Adrenal gland (tissue), 9 donors: ENCODE measurements at regions not wholly inside any gene's neighbourhood (a gene's known extent, or its start where the extent isn't known, plus 50 kb on each side); places are given as distances from the start of the nearest gene placed in this dataset.

Experiments used
- DNase-seq, 7 donors: peaks; one replicate each; pipeline ENCODE4 v3.0.0-alpha.2; 2019 to 2020
- H3K27ac ChIP-seq, 5 donors: fragments of 200-600 bp; sonication (generic) in 4 of 5; 1 replicate in 3 of 5; 2 replicates in 2 of 5; pipeline versions ENCODE4 v1.5.1 to v1.8.0; 2016 to 2020; ENCODE audit warnings: mild to moderate bottlenecking in 1 of 5
- H3K27me3 ChIP-seq: fragments of 200-600 bp; 2 replicates; pipeline ENCODE4 v1.8.0; 2021
- H3K36me3 ChIP-seq, 2 donors: fragments of 200-600 bp; replicated peaks in 1 of 2; 1 replicate in 1 of 2; 2 replicates in 1 of 2; pipeline versions ENCODE4 v1.5.1 to v1.8.0; 2018 to 2022
- H3K4me1 ChIP-seq, 2 donors: fragments of 200-600 bp; replicated peaks in 1 of 2; 1 replicate in 1 of 2; 2 replicates in 1 of 2; pipeline versions ENCODE4 v1.5.1 to v1.8.0; 2018 to 2021
- H3K4me3 ChIP-seq, 4 donors: fragments of 200-600 bp; sonication (generic) in 3 of 4; one replicate each; pipeline ENCODE4 v1.5.1; 2016 to 2018
- H3K9me3 ChIP-seq, 3 donors: fragments of 200-600 bp; sonication (generic) in 1 of 3; replicated peaks in 1 of 3; 1 replicate in 2 of 3; 2 replicates in 1 of 3; pipeline versions ENCODE4 v1.5.1 to v1.8.0; 2016 to 2021
- CTCF ChIP-seq, 6 experiments: fragments of 450-650 bp in 4 of 6; fragments of 200-600 bp in 2 of 6; sonication (generic) in 1 of 6; IDR thresholded peaks; 1 replicate in 5 of 6; 2 replicates in 1 of 6; pipeline versions ENCODE4 v1.5.1 to v1.8.0; 2016 to 2021; ENCODE audit warnings: antibody characterized with exemption in 6 of 6, mild to moderate bottlenecking in 2 of 6, moderate library complexity in 1 of 6
- POLR2A ChIP-seq, 2 donors: fragments of 450-650 bp; IDR thresholded peaks; one replicate each; pipeline ENCODE4 v1.6.1; 2017; ENCODE audit warnings: antibody characterized with exemption in 2 of 2, mild to moderate bottlenecking in 2 of 2, moderate library complexity in 1 of 2
- WGBS, 4 donors: extraction: QIAGEN DNeasy Blood & Tissue Kit in 2 of 4; methylation state at CpG; one replicate each; pipeline versions ENCODE4 v1.1.5 to v1.1.7; 2013 to 2017; 5-methylcytosine and 5-hydroxymethylcytosine counted together
- intact Hi-C, 2 donors: fragments of 100-400 bp; cut with DNase I; formaldehyde crosslinking; loops; one replicate each; pipeline versions ENCODE4 v1.14.1 to v1.15.0; 2022 to 2023
- donor health status: healthy with polysubstance abuse.
- donor health status: Bipolar disorder and iron deficiency.
- donor health status: DM: yes; HTN: yes; CAD: no.
- donor health status: DM: no; HTN: no; CAD: no.
- donor health status: DM: no; HTN: no; CAD: no.

GRCh38 chr5:128703322-128703721 is 165.3 kb upstream of the FBN2 start:
- intact Hi-C loops, result loop anchor here in 1 of 2 donors (10.0 kb wide), 1 partner anchor 59 kb away; no protein-coding TSS in a partner anchor
- WGBS, 4 donors, result 80 to 100% (median 88%) methylated on average over 1 of the region's 1 CpG
- no peak for TF ChIP-seq CTCF (IDR thresholded peaks at IDR 0.05)
- no peak for TF ChIP-seq POLR2A (IDR thresholded peaks at IDR 0.05)

GRCh38 chr5:128706269-128706668 is 168.2 kb upstream of the FBN2 start:
- H3K9me3 ChIP-seq, result no peaks in the 10 kb centered on the region
- no peak overlapping the region for H3K27ac ChIP-seq
- no peaks in the 10 kb centered on the region for H3K36me3 ChIP-seq
- no peak for DNase-seq
- no peaks in the 10 kb centered on the region for H3K4me1 ChIP-seq
- intact Hi-C loops, result loop anchor here in 1 of 2 donors (10.0 kb wide), 1 partner anchor 61 kb away; no protein-coding TSS in a partner anchor
- WGBS, 4 donors, result 77 to 88% (median 86%) methylated on average over 1 of the region's 1 CpG
- no peak overlapping the region for H3K4me3 ChIP-seq
- no peak for TF ChIP-seq CTCF (IDR thresholded peaks at IDR 0.05)
- TF ChIP-seq POLR2A (IDR thresholded peaks at IDR 0.05), result no peak
- no peaks in the 10 kb centered on the region for H3K27me3 ChIP-seq

More at GRCh38 chr5:128703322-128703721, 165.3 kb upstream of the FBN2 start:
- H3K27me3 ChIP-seq, result no peaks in the 10 kb centered on the region
- H3K36me3 ChIP-seq, result no peaks in the 10 kb centered on the region
- no peak overlapping the region for H3K4me3 ChIP-seq
- no peaks in the 10 kb centered on the region for H3K4me1 ChIP-seq
- DNase-seq, result no peak
- H3K9me3 ChIP-seq, result no peaks in the 10 kb centered on the region
- H3K27ac ChIP-seq, result no peak overlapping the region

- WGBS, 4 donors, result 76 to 88% (median 82%) methylated on average over 1 of the region's 1 CpG
- no peaks in the 10 kb centered on the region for H3K36me3 ChIP-seq
- H3K4me1 ChIP-seq, result no peaks in the 10 kb centered on the region
- DNase-seq, result no peak
- H3K27ac ChIP-seq, result no peak overlapping the region
- no peaks in the 10 kb centered on the region for H3K9me3 ChIP-seq
- H3K27me3 ChIP-seq, result no peaks in the 10 kb centered on the region
- TF ChIP-seq CTCF (IDR thresholded peaks at IDR 0.05), result no peak
- TF ChIP-seq POLR2A (IDR thresholded peaks at IDR 0.05), result no peak
- intact Hi-C loops, result loop anchor here in 1 of 2 donors (10.0 kb wide), 1 partner anchor 64 kb away; no protein-coding TSS in a partner anchor
- no peak overlapping the region for H3K4me3 ChIP-seq
Observed at GRCh38 chr5:128708841-128709240, 170.8 kb upstream of the FBN2 start.

DNA sequence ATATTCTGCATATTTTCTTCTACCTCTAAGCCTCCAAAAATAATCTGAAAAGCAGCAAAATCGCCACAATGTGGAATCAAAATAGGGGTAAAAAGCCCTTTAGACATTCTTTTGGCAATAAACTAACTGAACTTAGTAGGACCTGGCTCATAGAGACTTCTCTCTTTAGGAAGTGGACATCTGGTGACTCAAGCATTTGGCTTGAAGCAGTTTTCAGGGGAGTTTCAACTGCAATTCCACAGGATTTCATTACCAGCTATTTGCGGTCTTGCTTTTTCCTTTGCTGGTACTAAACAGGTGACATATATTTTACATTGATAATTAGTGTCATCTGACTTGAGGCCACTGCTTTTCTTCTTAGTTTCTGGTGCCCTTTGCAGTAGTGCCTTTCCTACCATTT is 173.2 kb upstream of the FBN2 start:
- H3K4me1 ChIP-seq, result no peaks in the 10 kb centered on the region
- no peak for TF ChIP-seq POLR2A (IDR thresholded peaks at IDR 0.05)
- TF ChIP-seq CTCF (IDR thresholded peaks at IDR 0.05), result no peak
- no peaks in the 10 kb centered on the region for H3K36me3 ChIP-seq
- H3K9me3 ChIP-seq, result no peaks in the 10 kb centered on the region
- H3K27ac ChIP-seq, result no peak overlapping the region
- H3K27me3 ChIP-seq, result no peaks in the 10 kb centered on the region
- DNase-seq, result no peak
- WGBS, 4 donors, result 81 to 90% (median 87%) methylated on average over 2 of the region's 2 CpGs
- no peak overlapping the region for H3K4me3 ChIP-seq
- intact Hi-C loops, result no loop called here
